ENCODE measurements at regions not wholly inside any gene's neighbourhood (a gene's known extent, or its start where the extent isn't known, plus 50 kb on each side); places are given as distances from the start of the nearest gene placed in this dataset.
"Not testable (repeated sequence)": the region's sequence is repeated elsewhere in the genome, so short reads cannot be mapped to it uniquely, and the experiment has no call there.

DNA sequence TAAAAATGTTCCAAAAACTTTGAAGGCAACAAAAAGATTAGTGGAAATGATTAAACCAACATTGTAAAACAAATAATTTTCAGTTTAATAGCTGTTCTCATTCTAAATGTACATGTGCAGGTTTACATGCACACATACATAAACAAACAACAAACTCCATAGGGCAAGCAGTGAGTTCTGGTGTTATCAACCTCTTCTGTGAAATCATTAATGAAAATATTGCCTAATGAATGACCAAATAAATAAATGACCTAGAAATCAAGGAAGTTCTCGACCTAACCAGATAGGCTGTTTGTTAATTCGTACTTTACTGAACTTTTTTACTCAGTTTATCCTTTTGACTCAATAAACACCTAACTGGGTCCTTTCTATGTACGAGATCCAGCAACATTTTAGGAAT is 165.5 kb upstream of the RORB start:
- no peak for DNase-seq (ENCODE audit: low read depth in 2 of 2)

DNA sequence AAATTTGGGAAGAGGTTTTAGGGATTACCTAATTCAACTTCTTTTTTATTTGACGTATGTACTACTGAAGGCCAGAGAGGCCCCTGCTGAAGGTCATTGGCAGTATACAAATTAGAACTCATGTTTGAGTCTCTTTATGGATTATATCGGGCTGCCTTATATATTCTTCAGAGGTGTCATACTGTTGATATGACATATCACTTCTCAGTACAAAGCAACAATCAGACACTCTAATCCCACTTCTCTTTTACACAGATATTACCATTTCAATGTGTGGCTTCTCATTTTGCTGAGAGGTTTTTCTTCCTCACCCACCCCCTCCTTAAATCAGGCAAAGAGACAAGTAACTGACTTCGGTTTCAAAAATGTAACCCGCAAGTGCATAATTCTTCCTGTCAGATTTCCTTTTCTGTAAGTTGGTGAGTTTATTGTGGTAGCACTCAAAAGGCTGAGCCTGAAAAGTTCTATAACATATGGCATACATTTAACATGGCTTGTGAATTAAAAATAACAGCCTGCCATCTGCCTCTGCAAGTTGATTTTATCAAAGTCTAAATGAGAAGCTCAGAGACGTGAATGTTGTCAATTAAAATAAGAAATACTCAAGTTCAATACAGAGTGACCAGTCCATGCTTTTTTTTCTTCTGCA is 163.6 kb upstream of the RORB start:
- no peak for DNase-seq (ENCODE audit: low read depth in 2 of 2)

DNA sequence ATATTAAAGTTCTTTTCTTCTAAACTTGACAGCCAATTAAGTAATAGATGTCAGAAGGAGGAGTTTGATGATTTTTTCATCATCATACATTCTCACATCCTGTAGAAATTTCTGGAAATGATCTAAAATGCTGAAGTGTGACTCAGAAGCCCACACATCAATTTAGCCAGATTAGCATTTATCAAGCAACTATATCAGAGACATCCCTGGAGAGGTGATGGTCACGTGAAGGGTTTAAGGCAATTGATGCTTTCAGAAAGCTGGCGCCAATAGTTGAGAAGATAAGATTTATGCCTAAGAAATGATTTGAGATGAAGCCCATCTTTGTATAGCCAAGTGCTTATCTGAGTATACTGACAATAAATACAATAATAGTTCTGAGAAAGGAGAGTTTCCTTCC is 162.9 kb upstream of the RORB start:
- no peak for DNase-seq (ENCODE audit: low read depth in 2 of 2)

DNA sequence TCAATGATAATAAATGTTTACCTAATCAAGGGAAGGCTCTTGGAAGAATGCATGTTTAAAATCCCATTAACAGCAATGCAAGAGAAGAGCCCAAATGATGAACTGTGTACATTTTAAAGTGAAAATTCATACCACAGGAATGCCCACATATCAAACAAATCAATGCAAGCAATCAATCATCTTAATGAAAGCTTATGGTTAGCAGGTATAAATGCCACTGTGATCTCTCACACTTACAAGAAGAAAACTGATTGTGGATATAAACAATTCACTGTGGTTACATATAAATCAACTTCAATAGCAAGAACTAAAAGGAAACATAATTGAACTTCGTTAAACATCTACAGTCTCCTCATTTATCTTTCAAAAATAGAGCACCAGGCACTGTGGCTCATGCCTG is 161.0 kb upstream of the RORB start:
- DNase-seq (ENCODE audit: low read depth in 2 of 2) = no peak

DNA sequence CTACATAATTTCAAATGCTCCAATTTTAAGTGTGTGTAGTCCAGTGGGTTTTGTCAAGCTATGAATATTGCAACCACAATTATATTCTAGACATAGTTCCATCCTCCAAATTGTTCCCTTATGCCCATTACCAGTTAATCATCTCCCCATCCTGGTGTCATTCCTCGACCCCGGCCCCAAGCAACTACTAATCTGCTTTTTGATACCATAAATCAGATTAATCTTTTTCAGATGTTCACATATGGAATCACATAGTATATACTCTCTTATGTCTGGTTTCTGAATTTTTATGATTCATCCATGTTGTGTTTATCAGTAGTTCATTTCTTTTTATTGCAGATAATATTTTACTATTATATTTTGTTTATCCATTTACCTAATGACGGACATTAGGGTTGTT is 148.4 kb upstream of the RORB start:
- DNase-seq (ENCODE audit: low read depth in 2 of 2) = no peak

DNA sequence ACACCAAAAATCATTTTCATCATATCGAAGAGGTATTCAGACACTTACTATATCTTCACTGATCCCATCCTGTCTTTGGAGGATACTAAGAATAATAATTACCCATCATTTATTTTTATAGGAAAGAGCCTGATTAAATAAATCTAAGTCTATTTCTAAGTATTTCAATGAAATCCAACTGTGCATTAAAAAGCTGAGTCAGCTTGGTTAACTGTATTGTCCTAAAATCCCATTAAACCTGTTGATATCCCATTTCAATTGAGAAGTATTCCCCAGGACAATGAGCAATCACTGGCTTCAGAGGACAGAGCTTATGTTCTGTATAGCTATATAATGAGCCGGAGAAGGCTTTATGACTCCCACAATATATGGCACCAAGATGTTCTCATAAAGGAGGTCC is 142.0 kb upstream of the RORB start:
- no peak for DNase-seq (ENCODE audit: low read depth in 2 of 2)

DNA sequence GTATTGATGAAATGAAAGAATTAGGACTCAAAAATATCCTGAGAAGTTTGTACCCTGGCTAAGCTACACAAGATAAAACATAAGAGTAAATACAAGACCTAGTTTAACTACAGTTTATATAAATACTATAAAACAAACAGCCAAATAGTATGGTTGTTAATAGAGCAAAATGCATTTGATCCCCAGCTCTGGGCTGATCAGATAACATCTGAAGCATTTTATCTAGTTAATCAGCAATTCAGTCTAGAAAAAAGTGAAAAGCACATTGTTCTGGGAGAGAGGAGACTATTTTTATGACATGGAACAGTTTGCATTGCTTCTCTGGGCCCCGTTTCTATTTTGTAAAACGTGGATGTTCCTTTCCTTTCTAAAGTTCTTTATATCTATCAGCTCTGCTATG is 139.6 kb upstream of the RORB start:
- DNase-seq (ENCODE audit: low read depth in 2 of 2) = no peak

DNA sequence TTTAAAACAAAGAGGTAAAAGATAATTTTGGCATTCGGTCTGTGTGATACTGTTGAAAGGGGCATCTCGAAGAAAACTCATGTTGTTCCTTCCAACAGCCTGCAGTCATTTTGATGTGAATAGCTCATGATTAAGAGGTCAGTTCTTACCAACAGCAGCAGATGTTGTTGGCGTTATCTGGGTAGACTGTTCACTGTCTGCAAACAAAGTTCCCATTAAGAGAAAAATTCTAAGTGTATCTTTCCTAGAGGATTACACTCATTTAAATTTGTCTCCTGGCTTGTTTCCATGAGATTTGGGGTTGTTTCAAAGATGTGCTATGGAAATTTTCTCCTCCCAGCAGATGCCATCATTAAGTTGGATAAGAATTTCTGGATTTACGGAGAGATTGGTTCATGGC is 138.2 kb upstream of the RORB start:
- DNase-seq (ENCODE audit: low read depth in 2 of 2) = no peak

DNA sequence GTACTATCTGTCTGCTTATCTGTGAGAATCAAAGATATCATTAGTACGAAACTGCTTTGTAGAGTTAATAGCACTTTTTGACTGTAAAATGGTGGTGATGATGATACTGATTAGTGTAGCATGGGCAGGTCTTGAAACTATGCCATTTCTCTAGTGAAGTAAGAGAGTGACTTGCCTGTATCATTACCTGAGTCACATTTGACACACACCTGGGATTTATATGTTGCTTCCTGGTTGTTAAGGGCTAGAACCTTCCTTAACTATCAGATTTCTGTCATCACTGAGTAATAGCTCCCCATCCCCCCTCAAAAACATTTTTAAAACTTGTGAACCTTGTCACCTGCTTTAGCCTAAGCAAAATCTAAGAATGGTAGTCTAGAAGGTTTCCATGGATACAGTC is 135.6 kb upstream of the RORB start:
- DNase-seq (ENCODE audit: low read depth in 2 of 2) = no peak

DNA sequence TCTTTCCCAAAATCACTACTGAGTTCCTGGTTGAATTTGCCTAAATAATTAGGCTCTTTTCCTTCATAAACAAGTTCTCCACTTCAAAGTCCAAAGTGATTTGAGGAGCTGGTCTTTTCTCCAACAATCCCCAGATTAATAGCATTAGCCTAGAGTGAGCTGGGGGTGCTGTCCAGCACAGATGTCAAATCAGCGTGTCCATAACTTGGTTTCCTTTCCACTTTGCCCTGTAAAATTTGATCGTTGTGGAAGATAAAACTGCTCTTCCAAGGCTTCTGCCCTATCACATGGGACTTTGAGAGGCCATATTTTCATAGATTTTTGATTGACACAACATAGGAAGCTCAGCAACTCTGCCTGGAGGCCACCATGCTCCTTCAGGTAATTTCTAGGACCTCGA is 134.7 kb upstream of the RORB start:
- no peak for DNase-seq (ENCODE audit: low read depth in 2 of 2)

DNA sequence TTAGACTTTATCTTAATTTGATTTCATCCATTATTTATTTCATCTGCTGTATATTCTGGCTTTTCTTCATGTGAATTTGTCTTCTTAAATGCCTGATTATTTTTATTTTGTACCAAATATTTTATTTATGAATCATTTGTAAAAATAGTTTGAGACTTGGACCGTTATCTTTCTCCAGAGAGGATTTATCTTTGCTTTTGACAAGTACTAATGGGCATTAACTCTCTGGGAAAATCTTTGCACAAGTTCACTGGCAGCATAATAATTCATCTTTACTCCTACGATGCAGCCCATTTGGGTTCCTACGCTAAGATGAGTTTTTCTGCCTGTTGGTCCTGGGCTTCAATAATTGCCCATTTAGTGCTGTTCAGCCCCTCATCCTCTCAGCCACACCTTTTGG is 131.0 kb upstream of the RORB start:
- DNase-seq (ENCODE audit: low read depth in 2 of 2) = no peak

DNA sequence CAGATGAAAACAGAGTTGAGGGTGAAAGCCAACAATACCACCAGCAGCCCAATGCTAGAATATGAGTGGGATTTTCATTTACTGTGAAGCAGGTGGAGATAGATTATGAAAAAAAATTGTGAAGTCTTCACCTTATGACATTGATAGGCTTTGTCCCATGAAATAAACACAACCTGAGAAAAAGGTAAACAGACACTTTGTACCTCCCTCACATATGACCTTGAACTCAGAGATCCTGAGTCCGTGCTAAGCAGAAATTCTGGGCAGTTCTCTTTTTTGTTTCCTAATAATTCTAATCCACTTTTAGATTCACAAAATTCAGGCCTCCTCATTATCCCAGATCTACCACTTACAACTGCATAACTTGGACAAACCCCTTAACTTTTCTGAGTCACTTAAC is 127.3 kb upstream of the RORB start:
- DNase-seq (ENCODE audit: low read depth in 2 of 2) = no peak

DNA sequence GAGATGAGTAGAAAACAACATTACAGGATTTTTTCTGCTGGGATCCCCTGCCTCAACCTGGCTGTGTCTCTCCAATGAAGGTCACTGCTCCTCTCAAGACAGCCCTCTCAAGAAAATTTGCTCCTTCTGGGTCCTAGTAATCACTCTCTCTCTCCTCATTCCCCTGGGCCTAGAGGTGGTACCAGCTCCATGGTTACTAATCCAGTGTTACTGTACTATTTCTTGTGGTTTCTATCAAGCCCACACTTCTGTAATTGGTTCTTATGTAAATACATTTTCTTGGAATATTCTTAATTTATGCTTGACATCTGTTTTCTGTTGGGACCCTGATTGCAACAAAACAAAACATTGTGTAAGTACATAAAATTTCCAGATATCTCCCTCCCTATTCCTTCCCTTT is 123.8 kb upstream of the RORB start:
- DNase-seq (ENCODE audit: low read depth in 2 of 2) = no peak

DNA sequence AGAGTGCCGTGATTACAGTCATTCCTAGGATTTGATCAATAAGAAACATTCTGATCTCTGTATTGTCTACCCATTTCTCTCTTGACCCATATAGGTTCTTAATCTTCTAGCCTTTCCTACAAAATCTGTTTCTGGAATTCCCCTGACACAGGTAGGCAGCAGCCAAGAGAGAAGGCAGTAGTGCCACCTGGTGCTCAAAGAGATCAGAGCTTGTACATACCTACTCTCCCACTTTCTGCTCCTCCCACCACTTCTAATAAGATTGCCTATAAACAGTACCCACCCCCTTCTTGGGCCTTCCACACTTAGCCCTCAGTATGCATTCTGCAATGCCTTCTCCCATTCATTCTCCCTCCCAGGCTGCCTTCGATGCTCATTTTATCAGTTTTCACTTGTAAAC is 117.4 kb upstream of the RORB start:
- DNase-seq (ENCODE audit: low read depth in 2 of 2) = no peak

DNA sequence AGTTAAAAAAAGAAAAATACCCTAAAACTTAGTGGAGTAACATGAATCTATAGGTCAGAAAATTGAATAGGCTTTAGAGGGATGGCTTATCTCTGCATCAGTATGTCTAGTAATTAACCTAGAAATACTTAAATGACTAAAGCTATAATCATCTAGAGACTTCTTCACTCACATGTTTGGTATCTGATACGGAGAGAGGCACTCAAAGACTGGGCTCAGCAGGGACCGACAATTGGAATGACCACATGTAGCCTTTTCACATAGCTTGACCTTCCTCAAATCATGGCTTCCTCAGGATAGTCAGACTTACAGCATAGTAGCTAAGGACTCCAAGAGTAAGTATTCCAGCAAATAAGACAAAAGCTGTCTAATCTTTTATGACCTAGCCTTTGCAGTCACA is 105.3 kb upstream of the RORB start:
- no peak for DNase-seq (ENCODE audit: low read depth in 2 of 2)

DNA sequence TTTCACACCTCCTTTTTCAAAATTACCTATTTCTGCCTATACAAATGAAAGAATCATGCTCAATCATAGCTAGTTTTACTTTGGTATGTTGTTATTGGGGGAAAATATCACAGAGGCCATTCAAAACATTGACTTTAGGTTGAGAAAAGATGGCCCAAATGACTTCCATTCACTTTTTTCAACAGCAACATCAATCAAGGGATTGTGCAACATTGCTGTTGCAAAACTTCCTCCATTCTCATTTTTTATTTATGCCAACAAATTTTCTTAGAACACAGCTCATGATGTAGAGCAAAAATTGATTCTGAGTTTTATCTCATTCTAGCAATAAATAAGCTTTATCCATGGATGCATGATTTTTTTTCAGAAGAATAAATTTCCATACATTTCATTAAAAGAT is 93.6 kb upstream of the RORB start:
- DNase-seq (ENCODE audit: low read depth in 2 of 2) = no peak

DNA sequence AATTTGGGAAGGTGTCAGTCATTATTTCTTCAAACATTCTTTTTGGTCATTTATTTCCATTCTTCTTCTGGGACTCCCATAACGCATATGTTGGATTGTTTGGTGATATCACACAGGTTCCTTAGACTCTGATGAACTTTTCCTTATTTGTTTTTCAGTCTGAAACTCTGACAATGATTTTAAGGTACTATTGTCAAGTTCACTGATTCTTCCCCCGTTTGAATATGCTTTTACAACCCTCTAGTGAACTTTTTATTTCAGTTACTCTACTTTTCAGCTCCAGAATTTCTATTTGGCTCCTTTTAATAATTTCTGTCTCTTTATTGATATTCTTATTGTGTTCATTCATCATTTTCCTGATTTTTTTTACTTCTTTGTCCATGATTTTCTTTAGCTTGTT is 92.5 kb upstream of the RORB start:
- DNase-seq (ENCODE audit: low read depth in 2 of 2) = no peak

DNA sequence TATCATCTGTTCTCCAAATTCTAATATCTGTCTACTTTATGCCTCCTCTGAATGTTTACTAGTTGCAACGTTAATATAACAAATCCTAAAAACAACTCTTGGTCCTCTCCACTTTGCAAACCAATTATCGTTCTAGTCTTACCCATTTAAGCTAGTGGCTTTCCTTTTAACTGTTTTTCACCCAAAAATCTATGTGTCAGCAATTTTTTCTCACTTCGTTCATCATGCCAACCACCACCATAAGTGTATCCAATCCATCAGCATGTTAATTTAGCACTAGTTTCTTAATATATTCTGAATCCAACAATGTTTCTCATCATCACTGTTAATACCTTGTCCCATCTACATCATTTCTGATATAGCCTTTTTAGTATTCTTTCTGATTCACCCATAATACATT is 90.0 kb upstream of the RORB start:
- no peak for DNase-seq (ENCODE audit: low read depth in 2 of 2)

DNA sequence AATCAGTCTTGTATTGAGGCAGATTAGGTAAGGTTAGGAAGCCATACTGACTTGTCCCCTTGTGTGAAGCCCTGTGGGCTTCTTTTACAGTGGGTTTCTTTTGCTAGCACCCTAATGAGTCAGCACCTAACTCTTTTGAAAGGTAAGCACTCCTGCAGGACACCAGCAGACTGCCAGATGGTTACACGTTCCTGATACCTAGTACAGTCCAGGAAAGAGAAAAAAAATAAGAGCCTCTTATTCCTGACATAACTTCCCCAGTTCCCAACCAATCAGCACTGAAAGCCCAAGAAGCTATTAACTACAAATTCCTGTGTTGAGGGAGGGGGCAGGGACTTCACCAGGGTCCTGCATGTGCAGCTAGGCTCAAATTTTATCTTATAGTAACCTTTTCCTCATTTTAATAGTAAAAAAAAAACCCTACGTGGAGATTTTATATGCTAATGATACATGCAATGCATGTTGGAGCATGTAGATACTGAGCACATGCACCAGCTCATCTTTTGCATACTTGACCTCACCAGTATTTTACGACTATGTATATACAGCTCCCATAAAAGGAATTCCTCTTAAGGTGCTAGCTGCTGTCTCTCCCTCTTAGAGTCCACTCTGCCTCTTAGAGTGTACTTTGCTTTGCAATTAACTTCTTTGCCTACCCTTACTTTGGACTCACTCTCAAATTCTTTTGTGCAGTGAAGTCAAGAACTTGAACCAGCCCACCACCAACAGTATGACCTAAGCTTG is 84.7 kb upstream of the RORB start:
- DNase-seq (ENCODE audit: low read depth in 2 of 2) = no peak

DNA sequence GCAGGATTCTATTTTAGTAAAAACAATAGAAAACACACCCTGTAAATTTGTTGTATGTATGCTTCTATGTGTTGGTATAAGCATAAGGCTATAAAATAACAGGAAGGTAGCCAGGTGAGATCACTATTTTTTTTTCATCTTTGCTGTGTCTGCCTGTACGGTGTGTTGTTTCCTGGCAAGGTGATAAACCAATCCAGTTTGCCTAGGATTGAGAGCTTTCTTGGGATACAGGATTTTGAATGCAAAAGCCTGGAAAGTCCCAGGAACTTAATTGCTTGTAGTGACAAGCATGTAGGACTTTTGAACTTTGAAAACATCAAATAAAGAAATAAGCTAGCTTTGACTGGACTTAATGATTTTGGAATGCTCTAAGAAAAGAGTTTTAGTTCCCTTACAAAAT is 83.3 kb upstream of the RORB start:
- DNase-seq (ENCODE audit: low read depth in 2 of 2) = no peak

DNA sequence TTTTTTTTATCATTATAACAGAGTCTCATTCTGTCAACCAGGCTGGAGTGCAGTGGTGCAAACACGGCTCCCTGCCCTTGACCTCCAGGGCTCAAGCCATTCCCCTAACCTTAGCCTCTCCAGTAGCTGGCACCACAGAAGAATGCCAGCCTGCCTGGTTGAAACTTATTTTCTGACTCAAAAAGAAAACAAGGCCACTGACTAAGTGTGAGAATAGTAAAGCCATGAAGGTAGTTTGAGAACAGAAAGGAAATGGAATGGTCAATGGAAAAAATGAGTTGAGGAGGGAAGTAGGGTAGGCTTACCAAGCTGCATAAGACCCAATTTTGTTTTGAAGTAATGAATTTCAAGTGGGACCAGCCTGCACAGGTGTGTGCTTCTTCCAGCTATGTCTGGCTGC is 82.8 kb upstream of the RORB start:
- DNase-seq (ENCODE audit: low read depth in 2 of 2) = no peak

DNA sequence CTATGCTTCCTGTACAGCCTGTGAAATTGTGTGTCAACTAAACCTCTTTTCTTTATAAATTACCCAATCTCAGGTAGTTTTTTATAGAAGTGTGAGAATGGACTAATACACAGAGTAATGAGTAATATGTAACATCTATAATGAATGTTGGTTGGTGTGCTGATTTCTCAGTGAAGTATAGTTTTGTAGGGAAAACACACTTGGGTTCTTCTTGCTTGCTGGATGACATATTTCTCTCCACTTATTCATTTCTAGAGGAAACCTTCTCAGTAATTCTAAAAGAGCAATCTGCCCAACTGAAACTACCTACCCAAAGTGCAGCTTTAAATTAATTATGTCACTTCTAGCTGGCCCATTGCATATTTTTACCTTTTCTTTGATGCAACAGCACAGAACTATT is 81.1 kb upstream of the RORB start:
- no peak for DNase-seq (ENCODE audit: low read depth in 2 of 2)

DNA sequence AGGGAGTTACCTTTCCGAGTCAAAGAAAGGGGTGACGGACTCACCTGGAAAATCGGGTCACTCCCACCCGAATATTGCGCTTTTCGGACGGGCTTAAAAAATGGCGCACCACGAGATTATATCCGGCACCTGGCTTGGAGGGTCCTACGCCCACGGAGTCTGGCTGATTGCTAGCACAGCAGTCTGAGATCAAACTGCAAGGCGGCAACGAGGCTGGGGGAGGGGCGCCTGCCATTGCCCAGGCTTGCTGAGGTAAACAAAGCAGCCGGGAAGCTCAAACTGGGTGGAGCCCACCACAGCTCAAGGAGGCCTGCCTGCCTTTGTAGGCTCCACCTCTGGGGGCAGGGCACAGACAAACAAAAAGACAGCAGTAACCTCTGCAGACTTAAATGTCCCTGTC is 72.6 kb upstream of the RORB start:
- not testable (repeated sequence) for DNase-seq (ENCODE audit: low read depth in 2 of 2)

DNA sequence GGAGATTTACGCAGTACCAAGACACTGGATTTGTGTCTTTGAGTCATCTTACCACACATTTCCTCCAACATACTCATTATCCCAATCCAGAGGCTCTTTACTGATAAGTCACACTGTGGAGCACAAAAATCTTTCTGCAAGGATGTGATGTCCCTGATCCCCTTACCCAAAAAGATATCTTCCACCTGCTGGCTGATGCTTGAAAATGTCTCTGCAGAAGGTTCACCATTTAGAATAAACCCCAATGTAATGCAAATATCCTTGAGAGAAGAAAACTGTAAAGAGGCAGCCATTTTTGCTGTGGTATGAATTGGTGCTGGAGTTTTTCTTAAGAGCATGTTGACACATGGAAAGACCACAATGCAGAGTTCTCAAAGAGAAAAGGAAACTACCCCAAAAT is 65.7 kb upstream of the RORB start:
- DNase-seq (ENCODE audit: low read depth in 2 of 2) = no peak

Measured in stimulated activated CD4-positive, alpha-beta T cell treated with anti-CD3 and anti-CD28 coated beads, Interleukin-4, amount 100 ng/mL, for 48 hours (primary cell).